HL-60 (cell line): ENCODE measurements at regions not wholly inside any gene's neighbourhood (a gene's known extent, or its start where the extent isn't known, plus 50 kb on each side); places are given as distances from the start of the nearest gene placed in this dataset.

Experiments
- DNase-seq, 2 experiments: peaks; one replicate each; pipeline ENCODE4 v3.0.0-alpha.2; 2010 to 2020; ENCODE audit warnings: low read depth in 1 of 2, low spot score in 1 of 2
- H3K27ac ChIP-seq: fragments of 250-450 bp; sonication (Bioruptor Pico); replicated peaks from 2 replicates; pipeline ENCODE4 v1.5.1; 2020; ENCODE audit warnings: mild to moderate bottlenecking, moderate library complexity
- H3K27me3 ChIP-seq: fragments of 250-450 bp; sonication (Bioruptor Pico); 2 replicates; pipeline ENCODE4 v1.5.1; 2021; ENCODE audit warnings: mild to moderate bottlenecking, moderate library complexity; ENCODE audit not compliant: insufficient read depth, poor library complexity, severe bottlenecking
- H3K4me3 ChIP-seq: replicated peaks from 2 replicates; pipeline ENCODE4 v1.5.1; 2011; ENCODE audit warnings: mild to moderate bottlenecking, control low read depth, low read length; ENCODE audit not compliant: insufficient read depth
- CTCF ChIP-seq: IDR thresholded peaks from one replicate; pipeline ENCODE4 v1.5.1; 2011; ENCODE audit warnings: low read length, control low read depth, inconsistent platforms; ENCODE audit not compliant: insufficient read depth
- GABPA ChIP-seq: IDR thresholded peaks from 2 replicates; pipeline ENCODE4 v1.6.1; 2012; ENCODE audit warnings: low read depth
- POLR2AphosphoS5 ChIP-seq: IDR thresholded peaks from 2 replicates; pipeline ENCODE4 v1.6.1; 2012; ENCODE audit warnings: low read depth
- REST ChIP-seq: IDR thresholded peaks from 2 replicates; pipeline ENCODE4 v1.6.1; 2012; ENCODE audit warnings: low read depth; ENCODE audit not compliant: insufficient replicate concordance
- SPI1 ChIP-seq: IDR thresholded peaks from 2 replicates; pipeline ENCODE4 v1.6.1; 2012; ENCODE audit warnings: low read depth, mild to moderate bottlenecking, borderline replicate concordance

- DNase-seq, result no peak
- no peak overlapping the region for H3K27ac ChIP-seq
- H3K27me3 ChIP-seq, result no peaks in the 10 kb centered on the region
- H3K4me3 ChIP-seq, result no peak overlapping the region
- no peak for TF ChIP-seq GABPA
- no peak for TF ChIP-seq REST
- no peak for TF ChIP-seq POLR2AphosphoS5
- TF ChIP-seq SPI1, result no peak
- no peak for TF ChIP-seq CTCF
These were observed 716.4 kb downstream of the SEMA5A start for GRCh38 chr5:8829323-8830029.

- no peaks in the 10 kb centered on the region for H3K27me3 ChIP-seq
- no peak overlapping the region for H3K4me3 ChIP-seq
- no peak for DNase-seq
- H3K27ac ChIP-seq, result no peak overlapping the region
- TF ChIP-seq REST (no peak), SPI1 (no peak), CTCF (no peak), POLR2AphosphoS5 (no peak), GABPA (no peak)
These were observed 714.6 kb downstream of the SEMA5A start for GRCh38 chr5:8831251-8831650.

GRCh38 chr5:8831854-8832253 is 714.0 kb downstream of the SEMA5A start:
- H3K4me3 ChIP-seq, result no peak overlapping the region
- TF ChIP-seq CTCF (no peak), REST (no peak), GABPA (no peak), POLR2AphosphoS5 (no peak), SPI1 (no peak)

More at GRCh38 chr5:8831854-8832253, 714.0 kb downstream of the SEMA5A start:
- no peaks in the 10 kb centered on the region for H3K27me3 ChIP-seq
- DNase-seq, result no peak
- H3K27ac ChIP-seq, result no peak overlapping the region
